ENCODE measurements at regions not wholly inside any gene's neighbourhood (a gene's known extent, or its start where the extent isn't known, plus 50 kb on each side); places are given as distances from the start of the nearest gene placed in this dataset.

DNA sequence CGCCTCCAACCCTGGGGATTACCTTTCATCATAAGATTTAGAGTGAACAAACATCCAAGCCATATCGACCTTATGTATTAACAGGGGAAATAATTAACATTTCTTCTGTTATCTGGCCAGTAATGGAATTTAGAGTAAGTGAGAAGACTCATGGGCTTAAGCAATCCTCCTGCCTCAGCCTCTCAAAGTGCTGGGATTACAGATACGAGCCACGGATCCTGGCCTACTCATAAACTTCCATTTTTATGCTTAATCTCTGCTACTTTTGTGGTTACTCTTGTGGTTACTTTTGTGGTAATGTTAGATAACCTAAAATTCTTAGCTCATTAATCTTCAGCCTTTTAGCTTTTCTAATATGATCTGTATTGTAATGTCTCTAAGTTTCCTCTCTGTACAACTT, 159.3 kb upstream of the SLC8A1 start:
- Mint-ChIP-seq H3K36me3 (no peaks in the 10 kb centered on the region), H3K9me3 (peaks cover 6% of the 10 kb centered on the region), H3K4me3 (no peak overlapping the region), H3K4me1 (no peaks in the 10 kb centered on the region), H3K27ac (no peak overlapping the region), H3K27me3 (ENCODE audit: insufficient read depth, low read depth) (no peaks in the 10 kb centered on the region)
- no peak overlapping the region for H2AFZ ChIP-seq (replicated peaks)
- H3K4me3 ChIP-seq = no peak overlapping the region
- H3F3A ChIP-seq (ENCODE audit: low read depth) = no peaks in the 10 kb centered on the region
- no peak for DNase-seq (ENCODE audit: low spot score)
- H3K4me1 ChIP-seq = no peaks in the 10 kb centered on the region
- no peak overlapping the region for H3K9ac ChIP-seq
- no peak overlapping the region for H3K27ac ChIP-seq
- no peaks in the 10 kb centered on the region for H3K9me3 ChIP-seq (ENCODE audit: low read depth)
- TF ChIP-seq, protein P1, sequence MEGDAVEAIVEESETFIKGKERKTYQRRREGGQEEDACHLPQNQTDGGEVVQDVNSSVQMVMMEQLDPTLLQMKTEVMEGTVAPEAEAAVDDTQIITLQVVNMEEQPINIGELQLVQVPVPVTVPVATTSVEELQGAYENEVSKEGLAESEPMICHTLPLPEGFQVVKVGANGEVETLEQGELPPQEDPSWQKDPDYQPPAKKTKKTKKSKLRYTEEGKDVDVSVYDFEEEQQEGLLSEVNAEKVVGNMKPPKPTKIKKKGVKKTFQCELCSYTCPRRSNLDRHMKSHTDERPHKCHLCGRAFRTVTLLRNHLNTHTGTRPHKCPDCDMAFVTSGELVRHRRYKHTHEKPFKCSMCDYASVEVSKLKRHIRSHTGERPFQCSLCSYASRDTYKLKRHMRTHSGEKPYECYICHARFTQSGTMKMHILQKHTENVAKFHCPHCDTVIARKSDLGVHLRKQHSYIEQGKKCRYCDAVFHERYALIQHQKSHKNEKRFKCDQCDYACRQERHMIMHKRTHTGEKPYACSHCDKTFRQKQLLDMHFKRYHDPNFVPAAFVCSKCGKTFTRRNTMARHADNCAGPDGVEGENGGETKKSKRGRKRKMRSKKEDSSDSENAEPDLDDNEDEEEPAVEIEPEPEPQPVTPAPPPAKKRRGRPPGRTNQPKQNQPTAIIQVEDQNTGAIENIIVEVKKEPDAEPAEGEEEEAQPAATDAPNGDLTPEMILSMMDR (IDR thresholded peaks at IDR 0.05) = no peak
- no peak for TF ChIP-seq EZH2 (IDR thresholded peaks at IDR 0.05)
- TF ChIP-seq EZH2phosphoT487 (IDR thresholded peaks at IDR 0.05) = no peak
- H3K36me3 ChIP-seq = no peaks in the 10 kb centered on the region
- H3K4me2 ChIP-seq = no peak overlapping the region
- H3K79me2 ChIP-seq (ENCODE audit: low read depth) = no peaks in the 10 kb centered on the region
- H4K20me1 ChIP-seq (ENCODE audit: low read depth) = no peaks in the 10 kb centered on the region
- no peaks in the 10 kb centered on the region for H3K27me3 ChIP-seq

DNA sequence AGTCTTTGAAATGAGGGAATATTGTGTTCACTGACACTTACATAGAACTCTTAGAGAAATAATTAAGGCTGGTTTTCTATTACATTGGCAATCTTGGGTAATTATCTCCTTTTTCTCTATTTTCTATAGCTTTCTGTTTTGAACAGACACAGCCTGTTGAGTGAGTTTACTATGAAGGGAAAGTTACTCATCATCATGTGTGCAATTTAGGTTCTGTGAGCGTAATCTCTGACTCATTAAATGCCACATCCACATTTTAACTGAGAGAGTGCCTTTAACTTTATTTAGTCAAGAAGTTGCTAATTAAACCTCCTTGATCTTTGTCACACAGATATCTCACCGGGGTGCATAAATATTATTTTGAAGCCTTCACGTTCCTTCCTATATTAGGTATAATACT, 174.0 kb upstream of the SLC8A1 start:
- Histone ChIP-seq H3K9me3 (ENCODE audit: low read depth) (no peaks in the 10 kb centered on the region), H3K27ac (no peak overlapping the region), H3K27me3 (no peaks in the 10 kb centered on the region), H4K20me1 (ENCODE audit: low read depth) (no peaks in the 10 kb centered on the region), H3K36me3 (no peaks in the 10 kb centered on the region), H3F3A (ENCODE audit: low read depth) (no peaks in the 10 kb centered on the region), H3K4me1 (no peaks in the 10 kb centered on the region), H3K79me2 (ENCODE audit: low read depth) (no peaks in the 10 kb centered on the region), H3K4me3 (no peak overlapping the region), H2AFZ (replicated peaks) (no peak overlapping the region), H3K4me2 (no peak overlapping the region), H3K9ac (no peak overlapping the region)
- Mint-ChIP-seq H3K27me3 (ENCODE audit: insufficient read depth, low read depth) (no peaks in the 10 kb centered on the region), H3K4me1 (no peaks in the 10 kb centered on the region), H3K36me3 (no peaks in the 10 kb centered on the region), H3K9me3 (no peaks in the 10 kb centered on the region), H3K27ac (no peak overlapping the region), H3K4me3 (no peak overlapping the region)
- TF ChIP-seq EZH2phosphoT487 (IDR thresholded peaks at IDR 0.05) (no peak), EZH2 (IDR thresholded peaks at IDR 0.05) (no peak)
- TF ChIP-seq, protein P1 (IDR thresholded peaks at IDR 0.05) = no peak
- no peak for DNase-seq (ENCODE audit: low spot score)

DNA sequence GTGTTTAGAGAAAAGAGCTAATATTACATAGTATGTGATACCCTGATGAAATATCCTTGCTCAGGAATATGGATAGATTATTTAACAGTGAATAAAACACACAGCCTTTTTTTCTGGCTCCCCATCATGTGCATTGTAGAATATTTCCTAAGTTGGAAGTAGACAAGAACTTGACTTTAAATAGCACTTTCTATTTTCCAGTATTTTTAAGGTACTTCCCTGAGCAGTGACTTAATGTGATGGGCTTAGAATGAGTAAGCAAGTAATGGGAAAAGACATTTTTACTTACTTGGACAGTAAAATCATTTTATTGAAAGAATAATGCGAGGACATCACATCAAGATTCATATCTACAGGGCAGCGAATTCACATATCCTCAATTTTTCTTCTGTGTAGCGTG, 176.7 kb upstream of the SLC8A1 start:
- no peaks in the 10 kb centered on the region for H3K4me1 ChIP-seq
- H3K9ac ChIP-seq = no peak overlapping the region
- no peaks in the 10 kb centered on the region for H3K79me2 ChIP-seq (ENCODE audit: low read depth)
- no peaks in the 10 kb centered on the region for H3K9me3 ChIP-seq (ENCODE audit: low read depth)
- Mint-ChIP-seq H3K36me3 (no peaks in the 10 kb centered on the region), H3K9me3 (no peaks in the 10 kb centered on the region), H3K4me3 (no peak overlapping the region), H3K27me3 (ENCODE audit: insufficient read depth, low read depth) (no peaks in the 10 kb centered on the region), H3K27ac (no peak overlapping the region), H3K4me1 (no peaks in the 10 kb centered on the region)
- no peaks in the 10 kb centered on the region for H3K36me3 ChIP-seq
- H3F3A ChIP-seq (ENCODE audit: low read depth) = no peaks in the 10 kb centered on the region
- TF ChIP-seq, protein P1 (IDR thresholded peaks at IDR 0.05) = no peak
- TF ChIP-seq EZH2 (IDR thresholded peaks at IDR 0.05) (no peak), EZH2phosphoT487 (IDR thresholded peaks at IDR 0.05) (no peak)
- H3K27me3 ChIP-seq = no peaks in the 10 kb centered on the region
- no peak for DNase-seq (ENCODE audit: low spot score)
- H4K20me1 ChIP-seq (ENCODE audit: low read depth) = no peaks in the 10 kb centered on the region
- H3K4me3 ChIP-seq = no peak overlapping the region
- no peak overlapping the region for H3K27ac ChIP-seq
- H3K4me2 ChIP-seq = no peak overlapping the region
- H2AFZ ChIP-seq (replicated peaks) = no peak overlapping the region

All from neural progenitor cell (in vitro differentiated cells).